ENCODE measurements at regions not wholly inside any gene's neighbourhood (a gene's known extent, or its start where the extent isn't known, plus 50 kb on each side); places are given as distances from the start of the nearest gene placed in this dataset.

DNA sequence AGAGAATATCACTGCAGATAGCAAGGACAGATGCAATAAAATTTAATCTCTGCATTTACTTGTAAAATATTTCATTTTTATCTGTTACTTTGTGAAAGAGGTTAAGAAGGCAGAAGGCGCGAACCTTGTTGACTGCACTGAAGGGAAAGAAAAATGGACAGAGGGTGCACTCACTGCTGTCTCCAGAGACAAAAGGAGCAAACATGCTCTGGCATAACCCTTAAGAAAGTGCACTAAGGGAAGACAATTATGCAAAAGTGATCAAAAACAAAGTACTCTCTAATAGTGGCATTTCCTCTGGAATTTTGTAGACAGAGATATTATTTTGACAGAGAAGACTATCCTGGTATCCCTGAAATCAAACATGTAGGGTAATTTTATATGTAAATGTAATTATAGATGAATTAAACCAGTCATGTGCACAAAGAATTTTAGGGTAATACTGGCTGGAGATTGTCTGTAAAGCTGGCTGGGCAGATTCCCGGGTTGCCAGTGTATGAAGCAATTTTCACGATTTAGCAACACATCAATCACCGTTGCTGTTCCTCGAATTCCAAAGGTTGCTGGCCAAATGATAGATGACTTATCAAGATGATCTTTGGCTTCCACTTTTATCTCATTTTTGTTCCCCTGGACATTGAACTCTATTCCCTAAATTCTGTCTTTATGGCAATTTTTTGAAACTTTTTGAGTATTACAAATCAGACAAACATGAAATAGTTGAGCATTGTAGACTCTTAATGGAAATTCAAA is 1176.9 kb downstream of the SUCLG1 start:
- H3K4me1 ChIP-seq = no peaks in the 10 kb centered on the region
- H3K27ac ChIP-seq = no peak overlapping the region
- intact Hi-C loops (cut with DNase I; ENCODE audit: low total_unique reads) = no loop called here
- no peaks in the 10 kb centered on the region for H3K36me3 ChIP-seq (ENCODE audit: low read depth, missing control alignments)
- WGBS, 2 donors = 51 to 56% methylated on average over 6 of the region's 6 CpGs
- no peaks in the 10 kb centered on the region for H3K9me3 ChIP-seq
- H3K27me3 ChIP-seq = no peaks in the 10 kb centered on the region
- no peak overlapping the region for H3K4me3 ChIP-seq
- TF ChIP-seq, protein P1, sequence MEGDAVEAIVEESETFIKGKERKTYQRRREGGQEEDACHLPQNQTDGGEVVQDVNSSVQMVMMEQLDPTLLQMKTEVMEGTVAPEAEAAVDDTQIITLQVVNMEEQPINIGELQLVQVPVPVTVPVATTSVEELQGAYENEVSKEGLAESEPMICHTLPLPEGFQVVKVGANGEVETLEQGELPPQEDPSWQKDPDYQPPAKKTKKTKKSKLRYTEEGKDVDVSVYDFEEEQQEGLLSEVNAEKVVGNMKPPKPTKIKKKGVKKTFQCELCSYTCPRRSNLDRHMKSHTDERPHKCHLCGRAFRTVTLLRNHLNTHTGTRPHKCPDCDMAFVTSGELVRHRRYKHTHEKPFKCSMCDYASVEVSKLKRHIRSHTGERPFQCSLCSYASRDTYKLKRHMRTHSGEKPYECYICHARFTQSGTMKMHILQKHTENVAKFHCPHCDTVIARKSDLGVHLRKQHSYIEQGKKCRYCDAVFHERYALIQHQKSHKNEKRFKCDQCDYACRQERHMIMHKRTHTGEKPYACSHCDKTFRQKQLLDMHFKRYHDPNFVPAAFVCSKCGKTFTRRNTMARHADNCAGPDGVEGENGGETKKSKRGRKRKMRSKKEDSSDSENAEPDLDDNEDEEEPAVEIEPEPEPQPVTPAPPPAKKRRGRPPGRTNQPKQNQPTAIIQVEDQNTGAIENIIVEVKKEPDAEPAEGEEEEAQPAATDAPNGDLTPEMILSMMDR (IDR thresholded peaks at IDR 0.05) = no peak
- TF ChIP-seq POLR2A (IDR thresholded peaks at IDR 0.05) = no peak
- DNase-seq = no peak

DNA sequence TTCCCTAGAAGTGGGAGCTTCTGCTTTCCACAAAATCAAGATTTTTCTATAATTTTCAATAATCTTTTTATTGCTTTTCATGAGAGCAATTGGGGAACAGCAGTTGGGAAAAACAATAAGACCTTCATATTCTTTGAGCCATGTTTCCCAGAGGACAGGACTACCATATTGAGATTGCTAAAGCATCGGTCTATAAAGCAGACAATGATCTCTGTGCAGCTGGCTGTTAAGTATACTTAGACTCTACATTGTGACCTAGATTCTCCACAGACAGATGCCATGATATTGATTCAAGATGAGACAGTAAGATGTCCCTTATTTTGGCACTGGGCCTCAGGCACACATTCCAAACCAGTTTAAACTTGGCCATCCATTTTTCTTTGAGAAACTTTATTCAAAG is 1178.7 kb downstream of the SUCLG1 start:
- H3K27me3 ChIP-seq = no peaks in the 10 kb centered on the region
- DNase-seq = no peak
- no peaks in the 10 kb centered on the region for H3K4me1 ChIP-seq
- intact Hi-C loops (cut with DNase I; ENCODE audit: low total_unique reads) = no loop called here
- no peaks in the 10 kb centered on the region for H3K36me3 ChIP-seq (ENCODE audit: low read depth, missing control alignments)
- WGBS, 2 donors = 92 to 93% methylated on average over 1 of the region's 1 CpG
- H3K27ac ChIP-seq = no peak overlapping the region
- no peak for TF ChIP-seq POLR2A (IDR thresholded peaks at IDR 0.05)
- TF ChIP-seq, protein P1 (IDR thresholded peaks at IDR 0.05) = no peak
- H3K4me3 ChIP-seq = no peak overlapping the region
- H3K9me3 ChIP-seq = no peaks in the 10 kb centered on the region

DNA sequence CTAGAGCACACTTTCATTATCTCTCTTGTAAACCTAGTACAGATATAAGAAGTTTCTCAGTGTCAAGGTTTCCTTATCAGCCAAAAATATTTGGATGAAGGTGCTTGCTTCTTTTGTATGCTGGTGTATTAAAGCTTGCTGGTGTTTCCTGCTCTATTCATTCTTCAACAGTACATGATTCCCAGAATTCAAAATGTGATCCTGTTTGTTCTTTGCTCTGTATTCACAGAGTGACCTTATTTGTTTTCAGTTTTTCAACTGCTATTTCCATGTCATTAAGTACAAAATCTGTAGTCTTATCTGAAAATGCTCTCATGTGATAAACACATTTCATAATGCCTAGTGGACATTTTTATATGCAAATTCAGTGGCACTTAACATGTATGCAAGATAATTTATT is 1185.8 kb downstream of the SUCLG1 start:
- no peaks in the 10 kb centered on the region for H3K36me3 ChIP-seq (ENCODE audit: low read depth, missing control alignments)
- intact Hi-C loops (cut with DNase I; ENCODE audit: low total_unique reads) = no loop called here
- H3K9me3 ChIP-seq = no peaks in the 10 kb centered on the region
- DNase-seq = no peak
- H3K4me3 ChIP-seq = no peak overlapping the region
- no peaks in the 10 kb centered on the region for H3K27me3 ChIP-seq
- TF ChIP-seq, protein P1 (IDR thresholded peaks at IDR 0.05) = no peak
- TF ChIP-seq POLR2A (IDR thresholded peaks at IDR 0.05) = no peak
- H3K27ac ChIP-seq = no peak overlapping the region
- H3K4me1 ChIP-seq = no peaks in the 10 kb centered on the region

DNA sequence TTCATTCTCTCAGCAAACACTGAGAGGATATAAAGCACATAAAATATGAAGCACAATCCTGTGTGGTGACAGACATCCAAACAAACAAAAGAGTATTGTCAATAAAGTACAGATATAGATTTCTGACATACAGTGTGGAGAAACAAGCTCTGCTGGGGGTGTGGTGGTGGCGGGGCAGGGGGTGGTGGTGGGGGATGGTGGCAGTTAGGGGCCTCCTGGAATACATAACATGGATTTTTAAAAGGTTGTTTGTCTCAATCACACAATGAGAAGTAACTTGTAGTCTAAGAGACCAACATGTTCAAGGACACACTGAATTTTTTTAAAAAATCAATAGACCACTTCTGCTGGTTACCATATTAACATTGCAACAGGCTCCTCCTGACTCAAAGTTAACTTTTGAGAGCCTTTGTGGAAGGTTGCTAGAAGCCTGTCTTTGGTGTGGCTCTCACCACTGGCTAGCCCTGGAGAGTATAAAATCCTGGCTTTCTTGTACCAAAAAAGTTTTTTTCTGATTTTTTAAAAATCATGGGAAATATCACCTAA is 1197.4 kb downstream of the SUCLG1 start:
- no peak overlapping the region for H3K4me3 ChIP-seq
- no peaks in the 10 kb centered on the region for H3K27me3 ChIP-seq
- no peaks in the 10 kb centered on the region for H3K9me3 ChIP-seq
- intact Hi-C loops (cut with DNase I; ENCODE audit: low total_unique reads) = no loop called here
- H3K4me1 ChIP-seq = no peaks in the 10 kb centered on the region
- H3K36me3 ChIP-seq (ENCODE audit: low read depth, missing control alignments) = no peaks in the 10 kb centered on the region
- DNase-seq = no peak
- 83% methylated on average over 1 of the region's 1 CpG for WGBS, 2 donors
- TF ChIP-seq, protein P1 (IDR thresholded peaks at IDR 0.05) = no peak
- no peak for TF ChIP-seq POLR2A (IDR thresholded peaks at IDR 0.05)
- no peak overlapping the region for H3K27ac ChIP-seq

DNA sequence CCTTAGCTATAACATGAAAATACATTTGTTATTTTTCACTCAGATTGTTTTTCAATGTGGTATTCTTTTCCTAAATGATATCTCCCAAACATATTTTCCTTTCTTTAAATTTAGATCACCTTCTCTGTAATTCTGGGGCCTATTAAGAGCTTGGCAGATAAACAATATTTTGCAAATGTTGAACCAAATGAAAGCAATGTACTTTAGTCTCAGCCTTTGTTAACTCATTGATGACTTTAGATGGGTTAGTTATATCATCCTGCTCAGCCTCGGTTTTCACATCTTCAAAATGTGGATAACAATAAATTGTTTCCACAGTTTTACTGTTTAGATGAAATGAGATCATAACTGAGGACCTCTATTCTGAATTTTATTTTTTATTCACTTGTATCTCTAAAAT is 1205.2 kb downstream of the SUCLG1 start:
- no peaks in the 10 kb centered on the region for H3K4me1 ChIP-seq
- H3K4me3 ChIP-seq = no peak overlapping the region
- WGBS, 2 donors = 91 to 93% methylated on average over 1 of the region's 1 CpG
- no peaks in the 10 kb centered on the region for H3K9me3 ChIP-seq
- H3K27me3 ChIP-seq = no peaks in the 10 kb centered on the region
- TF ChIP-seq, protein P1 (IDR thresholded peaks at IDR 0.05) = no peak
- no peak for TF ChIP-seq POLR2A (IDR thresholded peaks at IDR 0.05)
- intact Hi-C loops (cut with DNase I; ENCODE audit: low total_unique reads) = no loop called here
- no peak overlapping the region for H3K27ac ChIP-seq
- H3K36me3 ChIP-seq (ENCODE audit: low read depth, missing control alignments) = no peaks in the 10 kb centered on the region
- DNase-seq = no peak

All from testis (tissue), 2 donors.